ENCODE measurements at regions not wholly inside any gene's neighbourhood (a gene's known extent, or its start where the extent isn't known, plus 50 kb on each side); places are given as distances from the start of the nearest gene placed in this dataset.
A peak's percentile ranks its signal among the peaks of the same experiment; 100 is the strongest.

- no peak for DNase-seq (ENCODE audit: low read depth in 2 of 2)
- Histone ChIP-seq H3K9me3 (ENCODE audit: control insufficient read depth, insufficient read depth, low read depth, low read length) (no peaks in the 10 kb centered on the region), H3K79me2 (ENCODE audit: control insufficient read depth, insufficient read depth, low read length) (no peaks in the 10 kb centered on the region), H2AFZ (ENCODE audit: low read length) (no peak overlapping the region), H3K36me3 (ENCODE audit: control insufficient read depth, insufficient read depth, low read length) (no peaks in the 10 kb centered on the region), H3K9ac (ENCODE audit: insufficient read depth, low read length) (no peak overlapping the region), H3K4me1 (ENCODE audit: control insufficient read depth, extremely low read depth, insufficient read depth, low read length) (peaks cover 2% of the 10 kb centered on the region), H3K27ac (ENCODE audit: insufficient read depth, low read length) (no peak overlapping the region), H3K4me2 (ENCODE audit: extremely low read depth, insufficient read depth, low read length) (no peak overlapping the region), H3K27me3 (ENCODE audit: control insufficient read depth, insufficient read depth, low read length) (no peaks in the 10 kb centered on the region), H3K4me3 (replicated peaks in 1 of 4; ENCODE audit: control extremely low read depth in 1 of 4, insufficient read depth in 1 of 4, low read depth in 3 of 4, low read length in 4 of 4) (no peak overlapping the region), H4K20me1 (ENCODE audit: control insufficient read depth, extremely low read depth, insufficient read depth, low read length) (no peaks in the 10 kb centered on the region)
- TF ChIP-seq EZH2 (IDR thresholded peaks at IDR 0.05; ENCODE audit: low read length, missing control alignments), result no peak
- no peak for TF ChIP-seq CTCF (conservative IDR thresholded peaks at IDR 0.05 in 1 of 2, IDR thresholded peaks at IDR 0.05 in 1 of 2; ENCODE audit: low read depth in 1 of 2, low read length in 2 of 2)
Measured at GRCh38 chr13:30113551-30113950, 193.8 kb downstream of the KATNAL1 start.

GRCh38 chr13:30112602-30113435 lies 194.5 kb downstream of the KATNAL1 start:
- H3K4me1 ChIP-seq (ENCODE audit: control insufficient read depth, extremely low read depth, insufficient read depth, low read length), result peaks cover 2% of the 10 kb centered on the region
- no peaks in the 10 kb centered on the region for H3K9me3 ChIP-seq (ENCODE audit: control insufficient read depth, insufficient read depth, low read depth, low read length)
- H3K79me2 ChIP-seq (ENCODE audit: control insufficient read depth, insufficient read depth, low read length), result no peaks in the 10 kb centered on the region
- H3K4me2 ChIP-seq (ENCODE audit: extremely low read depth, insufficient read depth, low read length), result peak overlapping the region; percentile 58
- H3K4me3 ChIP-seq (replicated peaks in 1 of 4; ENCODE audit: control extremely low read depth in 1 of 4, insufficient read depth in 1 of 4, low read depth in 3 of 4, low read length in 4 of 4), result peak overlapping the region in 1 of 4 experiments; percentile 7
- H3K9ac ChIP-seq (ENCODE audit: insufficient read depth, low read length), result no peak overlapping the region
- H4K20me1 ChIP-seq (ENCODE audit: control insufficient read depth, extremely low read depth, insufficient read depth, low read length), result no peaks in the 10 kb centered on the region
- H3K27me3 ChIP-seq (ENCODE audit: control insufficient read depth, insufficient read depth, low read length), result no peaks in the 10 kb centered on the region
- TF ChIP-seq EZH2 (IDR thresholded peaks at IDR 0.05; ENCODE audit: low read length, missing control alignments), result no peak
- peak; percentile 100 for TF ChIP-seq CTCF (conservative IDR thresholded peaks at IDR 0.05 in 1 of 2, IDR thresholded peaks at IDR 0.05 in 1 of 2; ENCODE audit: low read depth in 1 of 2, low read length in 2 of 2)
- DNase-seq (ENCODE audit: low read depth in 2 of 2), result peak; percentile 81 to 90
- no peaks in the 10 kb centered on the region for H3K36me3 ChIP-seq (ENCODE audit: control insufficient read depth, insufficient read depth, low read length)
- H3K27ac ChIP-seq (ENCODE audit: insufficient read depth, low read length), result no peak overlapping the region
- H2AFZ ChIP-seq (ENCODE audit: low read length), result peak overlapping the region; percentile 30

GRCh38 chr13:30111810-30112209 lies 195.5 kb downstream of the KATNAL1 start:
- Histone ChIP-seq H3K4me3 (replicated peaks in 1 of 4; ENCODE audit: control extremely low read depth in 1 of 4, insufficient read depth in 1 of 4, low read depth in 3 of 4, low read length in 4 of 4) (no peak overlapping the region), H3K36me3 (ENCODE audit: control insufficient read depth, insufficient read depth, low read length) (no peaks in the 10 kb centered on the region), H3K27ac (ENCODE audit: insufficient read depth, low read length) (no peak overlapping the region), H3K79me2 (ENCODE audit: control insufficient read depth, insufficient read depth, low read length) (no peaks in the 10 kb centered on the region), H3K27me3 (ENCODE audit: control insufficient read depth, insufficient read depth, low read length) (no peaks in the 10 kb centered on the region), H2AFZ (ENCODE audit: low read length) (no peak overlapping the region), H4K20me1 (ENCODE audit: control insufficient read depth, extremely low read depth, insufficient read depth, low read length) (no peaks in the 10 kb centered on the region), H3K4me2 (ENCODE audit: extremely low read depth, insufficient read depth, low read length) (no peak overlapping the region), H3K9me3 (ENCODE audit: control insufficient read depth, insufficient read depth, low read depth, low read length) (no peaks in the 10 kb centered on the region), H3K4me1 (ENCODE audit: control insufficient read depth, extremely low read depth, insufficient read depth, low read length) (peaks cover 2% of the 10 kb centered on the region), H3K9ac (ENCODE audit: insufficient read depth, low read length) (no peak overlapping the region)
- no peak for DNase-seq (ENCODE audit: low read depth in 2 of 2)
- no peak for TF ChIP-seq EZH2 (IDR thresholded peaks at IDR 0.05; ENCODE audit: low read length, missing control alignments)
- TF ChIP-seq CTCF (conservative IDR thresholded peaks at IDR 0.05 in 1 of 2, IDR thresholded peaks at IDR 0.05 in 1 of 2; ENCODE audit: low read depth in 1 of 2, low read length in 2 of 2), result peak; percentile 18 to 22

Data from fibroblast of lung (primary cell).